GM12878 (cell line): ENCODE measurements at regions not wholly inside any gene's neighbourhood (a gene's known extent, or its start where the extent isn't known, plus 50 kb on each side); places are given as distances from the start of the nearest gene placed in this dataset.

ENCODE experiments used
- NRF1 ChIP-seq: conservative IDR thresholded peaks from 2 replicates; pipeline ENCODE4 v1.6.1; 2011; ENCODE audit warnings: mild to moderate bottlenecking, low read depth, low read length, improper control_type of control experiment
- POLR2AphosphoS5 ChIP-seq: IDR thresholded peaks from 2 replicates; pipeline ENCODE4 v1.6.1; 2011; ENCODE audit warnings: mild to moderate bottlenecking, low read length, inconsistent platforms
- RFX5 ChIP-seq: IDR thresholded peaks from 2 replicates; pipeline ENCODE4 v1.6.1; 2011; ENCODE audit warnings: low read depth, low read length, improper control_type of control experiment
- SMAD1 ChIP-seq: fragments of 450-650 bp; IDR thresholded peaks from 2 replicates; pipeline ENCODE4 v1.6.1; 2018; ENCODE audit warnings: mild to moderate bottlenecking, low read depth; ENCODE audit not compliant: partially characterized antibody
- SMC3 ChIP-seq: IDR thresholded peaks from 2 replicates; pipeline ENCODE4 v1.6.1; 2011; ENCODE audit warnings: low read length, improper control_type of control experiment, borderline replicate concordance
- SREBF2 ChIP-seq: IDR thresholded peaks from 2 replicates; pipeline ENCODE4 v1.6.1; 2012; ENCODE audit warnings: mild to moderate bottlenecking, low read length
- TF ChIP-seq, protein P1 (sequence below), 3 experiments: IDR thresholded peaks in 2 of 3; conservative IDR thresholded peaks in 1 of 3; 2 replicates each; pipeline ENCODE4 v1.5.1; 2011; ENCODE audit warnings: low read depth in 3 of 3, low read length in 3 of 3, mild to moderate bottlenecking in 3 of 3, control low read depth in 2 of 3, moderate library complexity in 2 of 3, inconsistent platforms in 1 of 3, mixed read lengths in 1 of 3; ENCODE audit not compliant: control insufficient read depth in 2 of 3, insufficient read depth in 1 of 3; ENCODE audit errors: extremely low read depth in 1 of 3
- TF ChIP-seq, protein P2 (sequence below): IDR thresholded peaks from 2 replicates; pipeline ENCODE4 v1.6.1; 2012; ENCODE audit warnings: mild to moderate bottlenecking, low read depth, low read length

DNA sequence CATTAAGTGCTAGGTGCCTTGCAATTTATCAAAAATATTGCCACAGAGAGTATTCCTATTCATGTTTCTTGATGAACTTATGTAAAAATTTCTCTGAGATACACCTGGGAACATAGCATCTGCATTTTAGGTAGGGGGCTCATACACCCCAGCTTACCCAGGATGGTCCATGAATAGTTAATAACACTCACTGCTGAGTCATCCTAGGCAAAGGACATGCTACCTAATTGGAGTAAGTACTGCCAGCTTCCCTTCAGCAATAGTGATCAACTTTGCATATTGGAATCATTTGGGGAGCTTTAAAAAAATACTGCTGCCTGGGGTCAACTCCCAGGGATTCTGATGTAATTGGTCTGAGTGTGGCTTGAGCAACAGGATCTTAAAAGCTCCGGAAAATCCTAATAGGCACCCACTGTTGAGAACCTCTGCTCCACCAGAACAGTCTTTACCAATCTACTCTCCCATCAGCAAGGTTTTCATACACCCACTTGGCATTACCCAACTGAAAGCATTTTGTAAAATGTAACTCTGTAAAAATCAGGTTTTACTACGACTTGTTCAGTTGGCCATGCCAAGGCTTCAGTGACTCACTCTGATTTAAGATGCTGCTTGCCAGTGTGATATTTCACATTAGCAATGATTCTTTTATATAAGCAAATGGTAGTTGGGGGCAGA lies 67.2 kb upstream of the FNDC3A start:
- TF ChIP-seq NRF1 = no peak
- TF ChIP-seq SMC3 = no peak
- TF ChIP-seq RFX5 = no peak
- no peak for TF ChIP-seq SMAD1
- TF ChIP-seq, protein P1, sequence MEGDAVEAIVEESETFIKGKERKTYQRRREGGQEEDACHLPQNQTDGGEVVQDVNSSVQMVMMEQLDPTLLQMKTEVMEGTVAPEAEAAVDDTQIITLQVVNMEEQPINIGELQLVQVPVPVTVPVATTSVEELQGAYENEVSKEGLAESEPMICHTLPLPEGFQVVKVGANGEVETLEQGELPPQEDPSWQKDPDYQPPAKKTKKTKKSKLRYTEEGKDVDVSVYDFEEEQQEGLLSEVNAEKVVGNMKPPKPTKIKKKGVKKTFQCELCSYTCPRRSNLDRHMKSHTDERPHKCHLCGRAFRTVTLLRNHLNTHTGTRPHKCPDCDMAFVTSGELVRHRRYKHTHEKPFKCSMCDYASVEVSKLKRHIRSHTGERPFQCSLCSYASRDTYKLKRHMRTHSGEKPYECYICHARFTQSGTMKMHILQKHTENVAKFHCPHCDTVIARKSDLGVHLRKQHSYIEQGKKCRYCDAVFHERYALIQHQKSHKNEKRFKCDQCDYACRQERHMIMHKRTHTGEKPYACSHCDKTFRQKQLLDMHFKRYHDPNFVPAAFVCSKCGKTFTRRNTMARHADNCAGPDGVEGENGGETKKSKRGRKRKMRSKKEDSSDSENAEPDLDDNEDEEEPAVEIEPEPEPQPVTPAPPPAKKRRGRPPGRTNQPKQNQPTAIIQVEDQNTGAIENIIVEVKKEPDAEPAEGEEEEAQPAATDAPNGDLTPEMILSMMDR (IDR thresholded peaks at IDR 0.05 in 2 of 3, conservative IDR thresholded peaks at IDR 0.05 in 1 of 3; ENCODE audit: control insufficient read depth in 2 of 3, extremely low read depth in 1 of 3, insufficient read depth in 1 of 3, low read depth in 3 of 3, low read length in 3 of 3) = no peak
- TF ChIP-seq POLR2AphosphoS5 = no peak
- TF ChIP-seq, protein P2, sequence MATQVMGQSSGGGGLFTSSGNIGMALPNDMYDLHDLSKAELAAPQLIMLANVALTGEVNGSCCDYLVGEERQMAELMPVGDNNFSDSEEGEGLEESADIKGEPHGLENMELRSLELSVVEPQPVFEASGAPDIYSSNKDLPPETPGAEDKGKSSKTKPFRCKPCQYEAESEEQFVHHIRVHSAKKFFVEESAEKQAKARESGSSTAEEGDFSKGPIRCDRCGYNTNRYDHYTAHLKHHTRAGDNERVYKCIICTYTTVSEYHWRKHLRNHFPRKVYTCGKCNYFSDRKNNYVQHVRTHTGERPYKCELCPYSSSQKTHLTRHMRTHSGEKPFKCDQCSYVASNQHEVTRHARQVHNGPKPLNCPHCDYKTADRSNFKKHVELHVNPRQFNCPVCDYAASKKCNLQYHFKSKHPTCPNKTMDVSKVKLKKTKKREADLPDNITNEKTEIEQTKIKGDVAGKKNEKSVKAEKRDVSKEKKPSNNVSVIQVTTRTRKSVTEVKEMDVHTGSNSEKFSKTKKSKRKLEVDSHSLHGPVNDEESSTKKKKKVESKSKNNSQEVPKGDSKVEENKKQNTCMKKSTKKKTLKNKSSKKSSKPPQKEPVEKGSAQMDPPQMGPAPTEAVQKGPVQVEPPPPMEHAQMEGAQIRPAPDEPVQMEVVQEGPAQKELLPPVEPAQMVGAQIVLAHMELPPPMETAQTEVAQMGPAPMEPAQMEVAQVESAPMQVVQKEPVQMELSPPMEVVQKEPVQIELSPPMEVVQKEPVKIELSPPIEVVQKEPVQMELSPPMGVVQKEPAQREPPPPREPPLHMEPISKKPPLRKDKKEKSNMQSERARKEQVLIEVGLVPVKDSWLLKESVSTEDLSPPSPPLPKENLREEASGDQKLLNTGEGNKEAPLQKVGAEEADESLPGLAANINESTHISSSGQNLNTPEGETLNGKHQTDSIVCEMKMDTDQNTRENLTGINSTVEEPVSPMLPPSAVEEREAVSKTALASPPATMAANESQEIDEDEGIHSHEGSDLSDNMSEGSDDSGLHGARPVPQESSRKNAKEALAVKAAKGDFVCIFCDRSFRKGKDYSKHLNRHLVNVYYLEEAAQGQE = no peak
- no peak for TF ChIP-seq SREBF2
